Thoracic aorta (tissue), 2 donors: ENCODE measurements at regions not wholly inside any gene's neighbourhood (a gene's known extent, or its start where the extent isn't known, plus 50 kb on each side); places are given as distances from the start of the nearest gene placed in this dataset.

Experiments
- ATAC-seq: fragments of 150-250 bp; one replicate; pipeline ENCODE4 v1.8.0; 2017; ENCODE audit warnings: low read depth; ENCODE audit not compliant: insufficient number of reproducible peaks, low FRiP score
- DNase-seq: peaks from one replicate; pipeline ENCODE4 v3.0.0-alpha.2; 2020; ENCODE audit warnings: low spot score
- H3K27ac ChIP-seq, 2 donors: fragments of 200-600 bp; sonication (generic); 1 replicate in 1 of 2; 2 replicates in 1 of 2; pipeline ENCODE4 v1.5.1; 2016; ENCODE audit warnings: mild to moderate bottlenecking in 2 of 2, moderate library complexity in 2 of 2
- H3K27me3 ChIP-seq: fragments of 200-600 bp; sonication (generic); replicated peaks from 2 replicates; pipeline ENCODE4 v1.6.0; 2016; ENCODE audit warnings: mild to moderate bottlenecking; ENCODE audit not compliant: insufficient read depth
- H3K36me3 ChIP-seq: fragments of 200-600 bp; sonication (generic); one replicate; pipeline ENCODE4 v1.5.1; 2016
- H3K4me1 ChIP-seq, 2 donors: fragments of 200-600 bp; sonication (generic); 1 replicate in 1 of 2; 2 replicates in 1 of 2; pipeline versions ENCODE4 v1.5.1 to v1.6.0; 2016; ENCODE audit warnings: low read depth in 2 of 2, mild to moderate bottlenecking in 1 of 2; ENCODE audit not compliant: control insufficient read depth in 1 of 2
- H3K4me3 ChIP-seq: fragments of 200-600 bp; sonication (generic); 2 replicates; pipeline ENCODE4 v1.5.1; 2016; ENCODE audit warnings: mild to moderate bottlenecking
- H3K9me3 ChIP-seq: fragments of 200-600 bp; sonication (generic); 2 replicates; pipeline ENCODE4 v1.5.1; 2016
- CTCF ChIP-seq: fragments of 200-600 bp; sonication (generic); IDR thresholded peaks from one replicate; pipeline ENCODE4 v1.5.1; 2019; ENCODE audit warnings: antibody characterized with exemption

GRCh38 chr6:134739299-134740026 is 210.4 kb downstream of the ALDH8A1 start:
- no peaks in the 10 kb centered on the region for H3K36me3 ChIP-seq
- no peak overlapping the region for H3K4me3 ChIP-seq
- no peaks in the 10 kb centered on the region for H3K9me3 ChIP-seq
- no peak for TF ChIP-seq CTCF
- H3K27me3 ChIP-seq = no peaks in the 10 kb centered on the region
- no peak for ATAC-seq
- no peak overlapping the region for H3K27ac ChIP-seq
- H3K4me1 ChIP-seq = peaks cover 0 to 18% of the 10 kb centered on the region in 2 donors
- no peak for DNase-seq

- no peaks in the 10 kb centered on the region for H3K9me3 ChIP-seq
- peaks cover 0 to 12% of the 10 kb centered on the region in 2 donors for H3K4me1 ChIP-seq
- DNase-seq (no peak), ATAC-seq (no peak)
- no peak overlapping the region for H3K27ac ChIP-seq
- no peak overlapping the region for H3K4me3 ChIP-seq
- H3K27me3 ChIP-seq = no peaks in the 10 kb centered on the region
- no peak for TF ChIP-seq CTCF
- no peaks in the 10 kb centered on the region for H3K36me3 ChIP-seq
Observed at GRCh38 chr6:134738211-134738885, 211.6 kb downstream of the ALDH8A1 start.

GRCh38 chr6:134735461-134735860 is 214.4 kb downstream of the ALDH8A1 start:
- H3K4me1 ChIP-seq = peaks cover 0 to 8% of the 10 kb centered on the region in 2 donors
- DNase-seq (no peak), ATAC-seq (no peak)
- no peak overlapping the region for H3K4me3 ChIP-seq
- no peaks in the 10 kb centered on the region for H3K9me3 ChIP-seq
- H3K36me3 ChIP-seq = no peaks in the 10 kb centered on the region
- H3K27ac ChIP-seq = no peak overlapping the region
- H3K27me3 ChIP-seq = no peaks in the 10 kb centered on the region
- no peak for TF ChIP-seq CTCF

GRCh38 chr6:134734312-134734869 is 215.5 kb downstream of the ALDH8A1 start:
- no peak for TF ChIP-seq CTCF
- no peaks in the 10 kb centered on the region for H3K4me1 ChIP-seq
- ATAC-seq (no peak), DNase-seq (no peak)
- no peak overlapping the region for H3K4me3 ChIP-seq
- no peaks in the 10 kb centered on the region for H3K9me3 ChIP-seq
- no peak overlapping the region for H3K27ac ChIP-seq
- H3K36me3 ChIP-seq = no peaks in the 10 kb centered on the region
- H3K27me3 ChIP-seq = no peaks in the 10 kb centered on the region

GRCh38 chr6:134733801-134734200 is 216.1 kb downstream of the ALDH8A1 start:
- Histone ChIP-seq H3K36me3 (no peaks in the 10 kb centered on the region), H3K27ac (no peak overlapping the region), H3K9me3 (no peaks in the 10 kb centered on the region), H3K4me1 (no peaks in the 10 kb centered on the region), H3K27me3 (no peaks in the 10 kb centered on the region), H3K4me3 (no peak overlapping the region)
- no peak for ATAC-seq
- no peak for TF ChIP-seq CTCF
- DNase-seq = no peak
